ENCODE measurements at regions not wholly inside any gene's neighbourhood (a gene's known extent, or its start where the extent isn't known, plus 50 kb on each side); places are given as distances from the start of the nearest gene placed in this dataset.

DNA sequence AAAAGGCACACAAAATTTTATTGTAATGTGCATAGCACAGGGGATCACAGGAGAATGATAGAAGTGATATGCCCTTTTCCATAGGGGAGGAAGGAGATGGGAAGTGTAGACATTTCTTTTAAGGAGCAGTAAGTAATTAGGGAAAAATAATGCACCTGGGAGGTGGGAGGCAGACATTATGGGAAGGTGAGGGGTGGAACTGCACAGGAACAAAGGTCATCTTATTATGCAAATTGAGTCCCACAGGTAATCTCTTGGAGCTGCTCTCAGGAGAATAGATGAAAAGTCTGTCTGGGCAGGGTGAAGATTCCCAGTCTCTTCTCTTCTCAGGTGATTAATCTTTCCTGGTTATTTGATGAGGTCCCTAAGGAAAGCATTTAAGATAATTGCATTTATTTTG is 331.5 kb downstream of the ENC1 start:
- no peak for DNase-seq

DNA sequence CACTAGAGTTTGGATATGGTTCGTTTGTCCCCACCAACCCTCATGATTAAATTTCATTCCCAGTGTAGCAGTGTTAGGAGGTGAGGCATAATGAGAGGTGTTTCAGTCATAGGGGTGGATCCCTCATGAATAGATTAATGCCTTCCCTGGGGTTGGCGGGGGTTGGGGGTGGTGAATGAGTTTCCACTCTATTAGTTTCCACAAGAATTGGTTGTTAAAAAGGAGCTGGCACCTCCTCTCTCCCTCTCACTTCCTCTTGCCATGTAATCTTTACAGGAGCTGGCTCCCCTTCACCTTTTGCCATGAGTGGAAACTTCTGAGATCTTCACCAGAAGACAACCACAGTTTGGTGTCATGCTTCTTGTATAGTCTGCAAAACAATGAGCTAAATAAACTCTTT is 333.7 kb downstream of the ENC1 start:
- no peak for DNase-seq

DNA sequence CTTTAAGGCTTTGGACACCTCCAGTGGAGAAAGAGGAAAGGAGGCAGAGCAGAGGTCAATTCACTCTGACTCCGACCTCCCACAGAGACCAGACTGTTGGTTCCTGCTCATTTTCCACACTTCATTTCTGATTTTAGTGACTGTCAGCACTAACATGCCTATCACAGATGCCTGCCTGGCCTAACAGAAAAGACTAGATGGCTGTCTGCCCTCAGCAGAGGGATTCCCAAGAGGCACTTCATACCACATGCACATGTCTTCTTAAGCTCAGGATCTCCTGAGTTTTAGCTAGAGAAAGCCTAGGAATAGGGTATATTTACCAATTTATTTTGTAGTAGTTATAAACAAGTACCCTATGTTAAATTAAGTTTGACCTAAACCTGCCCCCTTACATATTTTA is 336.0 kb downstream of the ENC1 start:
- no peak for DNase-seq

DNA sequence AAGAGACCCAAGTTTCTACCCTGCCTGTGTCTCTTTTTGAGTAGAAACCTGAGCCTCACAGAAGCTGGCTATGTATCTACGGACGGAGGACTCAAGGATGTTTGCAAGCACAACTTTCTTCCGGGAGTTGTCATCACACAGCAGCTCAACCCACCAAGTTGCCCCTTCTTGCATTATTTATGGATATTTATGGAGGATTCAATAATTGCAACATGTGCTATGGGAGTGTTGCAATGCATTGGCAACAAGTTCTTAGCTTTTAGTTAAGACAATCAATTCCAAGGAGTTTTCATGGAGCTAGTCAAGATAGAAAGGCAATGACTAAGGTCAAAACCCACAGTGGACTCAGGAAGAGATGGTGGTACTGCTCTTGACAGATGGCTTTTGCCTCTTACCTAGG is 336.9 kb downstream of the ENC1 start:
- no peak for DNase-seq

DNA sequence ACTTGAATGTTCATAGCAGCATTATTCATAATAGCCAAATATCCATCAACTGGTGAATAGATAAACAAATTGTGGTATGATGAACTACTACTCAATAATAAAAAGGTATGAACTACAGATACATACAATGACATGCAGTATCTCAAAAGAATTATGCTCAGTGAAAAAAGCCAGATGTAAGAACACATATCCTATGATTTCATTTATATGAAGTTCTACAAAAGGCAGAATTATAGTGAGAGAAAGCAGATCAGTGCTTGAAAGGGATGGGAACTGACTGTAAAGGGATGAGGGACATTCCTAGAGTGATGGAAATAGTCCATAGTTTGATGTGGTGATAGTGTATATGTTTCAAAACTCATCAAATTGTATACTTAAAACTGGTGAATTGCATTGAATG is 339.0 kb downstream of the ENC1 start:
- DNase-seq: no peak

DNA sequence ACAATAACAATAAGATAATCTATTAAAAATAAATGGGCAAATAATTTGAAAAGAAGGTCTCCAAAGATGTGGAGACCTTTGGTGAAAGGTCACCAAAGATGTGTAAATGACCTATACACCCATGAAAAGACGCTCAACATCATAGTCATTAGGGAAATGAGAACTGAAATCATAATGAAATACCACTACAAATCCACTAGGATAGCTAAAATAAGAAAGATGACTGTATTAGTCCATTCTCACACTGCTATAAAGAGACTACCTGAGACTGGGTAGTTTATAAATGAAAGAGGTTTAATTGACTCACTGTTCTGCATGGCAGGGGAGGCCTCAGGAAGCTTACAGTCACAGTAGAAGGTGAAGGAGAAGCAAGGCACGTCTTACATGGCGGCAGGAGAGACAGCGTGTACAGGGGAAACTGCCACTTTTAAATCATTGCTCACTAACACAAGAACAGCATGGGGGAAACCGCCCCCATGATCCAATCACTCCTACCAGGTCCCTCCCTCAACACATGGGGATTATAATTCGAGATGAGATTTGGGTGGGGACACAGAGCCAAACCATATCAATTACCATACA is 339.6 kb downstream of the ENC1 start:
- DNase-seq: no peak

DNA sequence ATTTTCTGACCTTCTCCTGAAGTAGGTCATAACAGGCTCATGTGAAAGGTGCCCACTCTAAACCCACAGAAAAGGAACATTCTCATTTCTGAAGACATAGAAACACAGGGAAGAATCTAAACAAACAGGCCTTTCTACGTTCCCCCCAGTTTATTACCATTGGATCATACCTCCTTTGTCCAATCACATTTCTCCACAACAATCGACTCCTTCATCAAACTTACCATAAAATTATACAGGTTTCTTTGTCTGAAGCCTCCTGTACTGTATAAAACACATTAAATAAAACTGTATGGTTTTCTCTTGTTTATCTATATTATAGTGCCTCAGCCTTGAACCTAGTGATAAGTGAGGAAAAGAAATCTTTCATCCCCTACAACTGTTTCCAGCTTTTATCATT is 340.7 kb downstream of the ENC1 start:
- DNase-seq: no peak

DNA sequence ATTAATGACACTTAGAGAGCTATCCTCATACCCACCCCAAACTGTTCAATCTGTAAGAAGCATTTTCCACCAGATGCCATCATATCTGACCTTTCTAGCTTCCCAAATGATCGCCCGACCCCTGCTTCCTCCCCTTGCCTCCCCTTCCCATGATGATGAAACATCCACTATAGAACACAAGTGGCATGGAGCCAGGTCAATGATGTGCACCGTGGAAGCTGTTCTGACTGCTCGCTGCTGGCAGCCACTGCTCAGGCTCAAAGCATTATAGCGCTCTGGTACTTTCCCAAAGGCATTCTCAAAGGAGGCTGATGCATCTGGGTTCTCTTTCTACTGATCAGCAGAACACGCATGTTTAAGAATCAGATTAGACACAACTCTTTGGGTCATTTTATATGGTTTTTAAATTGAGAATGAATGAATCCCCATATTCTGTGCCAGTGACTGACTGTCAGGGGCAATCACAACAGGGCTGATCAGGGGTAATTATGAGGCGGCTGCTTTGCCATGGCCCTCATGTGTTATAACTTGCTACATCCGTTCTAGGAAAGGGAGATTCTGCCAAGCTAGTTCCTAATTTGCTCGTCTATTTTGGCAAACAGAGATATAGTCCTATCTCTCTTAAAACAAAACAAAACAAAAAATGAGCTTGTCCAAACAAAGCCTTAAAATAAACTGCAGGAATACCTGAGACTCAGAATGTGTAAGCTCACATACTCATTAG is 343.7 kb downstream of the ENC1 start:
- DNase-seq: no peak

DNA sequence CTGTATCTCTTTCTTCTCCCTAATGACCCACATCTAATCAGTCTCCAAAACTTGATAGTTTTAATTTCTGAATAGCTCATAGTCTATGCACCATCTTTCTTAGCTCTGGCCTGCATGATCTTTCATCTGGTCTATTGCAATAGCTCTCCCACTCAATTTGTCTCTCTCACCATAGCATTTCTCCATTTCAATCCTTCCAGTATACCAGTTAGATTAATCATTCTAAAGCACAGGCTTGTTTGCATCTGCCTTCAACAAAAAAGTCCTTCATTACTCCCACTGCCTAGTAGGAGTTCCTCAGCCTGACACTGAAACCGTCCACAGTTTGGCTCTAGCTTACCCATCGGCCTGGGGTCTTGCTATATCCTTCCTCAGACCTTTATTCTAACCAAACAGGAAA is 344.9 kb downstream of the ENC1 start:
- no peak for DNase-seq

DNA sequence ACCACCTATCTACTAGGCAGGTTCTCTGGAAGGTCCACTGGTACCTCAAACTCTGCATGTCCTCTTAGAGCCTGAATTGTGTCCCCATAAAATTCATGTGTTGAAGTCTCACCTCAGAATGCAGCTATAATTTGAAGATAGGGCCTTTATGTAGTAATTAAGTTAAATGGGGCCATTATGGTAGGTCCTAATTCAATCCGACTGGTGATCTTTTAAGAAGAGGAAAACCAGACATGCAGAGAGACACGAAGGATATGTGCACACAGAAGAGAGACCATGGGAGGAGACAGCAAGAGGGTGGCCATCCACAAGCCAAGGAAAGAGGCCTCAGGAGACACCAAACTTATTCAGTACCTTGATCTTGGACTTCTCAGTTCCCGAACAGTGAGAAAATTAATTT is 345.4 kb downstream of the ENC1 start:
- DNase-seq: no peak

DNA sequence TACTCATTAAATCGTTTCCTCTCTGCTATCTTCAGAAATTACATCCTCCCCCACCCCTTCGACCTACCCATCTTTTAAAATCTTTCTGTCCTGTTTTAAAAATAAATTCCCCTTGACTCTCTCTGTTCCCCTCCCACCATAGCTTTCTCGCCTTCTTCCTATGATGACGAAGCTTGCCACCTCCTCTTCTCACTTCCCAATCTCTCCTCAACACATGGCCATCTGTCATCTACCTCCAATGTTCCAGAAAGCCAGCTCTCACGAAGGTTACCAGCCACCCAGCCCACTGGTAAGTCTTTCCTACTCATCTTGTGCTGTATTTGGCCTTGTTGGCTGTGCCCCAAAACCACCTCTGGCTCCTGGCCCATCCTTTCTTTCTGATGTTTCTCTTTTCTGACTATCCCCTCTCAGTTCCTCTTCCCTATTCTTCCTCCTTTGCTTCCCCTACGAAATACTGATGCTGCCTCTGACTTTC is 346.3 kb downstream of the ENC1 start:
- DNase-seq: no peak

DNA sequence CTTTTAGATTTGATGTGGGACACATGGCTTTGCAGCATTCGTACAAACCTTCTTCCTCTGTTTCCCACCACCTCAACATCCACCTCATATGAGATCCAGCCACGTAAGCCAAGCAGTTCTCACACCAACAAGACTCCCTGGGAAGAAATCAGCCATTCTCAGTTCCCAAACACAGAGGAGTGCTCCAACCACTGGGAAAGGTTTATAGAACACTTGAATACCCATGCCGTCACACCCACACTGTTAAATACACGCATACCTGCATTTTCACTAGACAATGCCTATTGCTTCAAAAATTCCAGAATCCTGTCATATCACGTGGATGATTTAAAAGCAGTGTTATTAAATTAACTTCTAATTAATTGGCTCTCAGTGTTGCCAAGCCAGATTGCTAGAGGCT is 347.3 kb downstream of the ENC1 start:
- DNase-seq: no peak

DNA sequence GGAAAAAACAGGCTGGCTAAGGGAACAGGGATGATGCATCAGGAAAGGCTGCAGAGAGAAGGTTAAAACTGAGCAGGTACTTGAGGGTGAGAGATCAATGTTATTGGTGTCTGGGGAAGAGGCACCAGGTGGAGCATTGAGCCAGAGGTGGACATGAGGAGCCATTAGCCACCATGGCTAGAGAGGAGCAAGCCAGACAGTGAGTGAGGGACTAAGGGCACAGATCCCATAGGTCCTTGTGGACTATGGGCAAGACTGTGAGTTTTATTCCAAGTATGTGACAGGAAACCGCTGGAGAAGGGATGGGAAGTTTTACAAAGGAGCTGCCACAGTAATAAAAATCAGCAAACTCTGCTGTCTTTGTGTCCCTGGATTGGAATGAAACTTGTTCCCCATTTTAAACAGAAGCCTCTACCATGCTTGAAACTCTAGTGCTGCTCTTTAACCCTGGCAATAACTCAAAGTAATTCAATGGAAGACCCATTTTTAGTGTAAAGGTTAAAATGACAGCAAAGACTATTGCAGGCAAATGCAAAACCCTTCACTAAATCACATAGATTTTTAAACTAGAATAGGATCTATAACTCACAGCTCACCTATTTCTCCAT is 349.8 kb downstream of the ENC1 start:
- DNase-seq: no peak

DNA sequence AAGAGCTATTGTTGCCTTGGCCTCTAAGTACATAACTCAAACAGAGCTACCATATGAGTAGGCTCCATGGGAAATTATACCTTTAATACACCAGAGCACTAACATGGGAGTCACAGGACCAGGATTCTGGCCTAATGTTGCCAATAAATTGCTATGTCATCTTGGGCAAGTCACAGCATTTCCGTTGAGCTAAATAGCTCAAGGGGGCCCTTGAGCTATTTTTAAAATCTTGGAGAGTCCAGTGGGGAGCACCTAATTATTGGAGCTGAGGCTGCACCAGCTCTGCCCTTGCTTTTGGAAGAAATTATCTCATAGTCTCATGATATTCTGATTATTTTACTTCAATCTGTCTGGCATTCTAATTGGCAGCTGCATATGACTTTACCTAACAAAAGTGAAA is 350.8 kb downstream of the ENC1 start:
- no peak for DNase-seq

DNA sequence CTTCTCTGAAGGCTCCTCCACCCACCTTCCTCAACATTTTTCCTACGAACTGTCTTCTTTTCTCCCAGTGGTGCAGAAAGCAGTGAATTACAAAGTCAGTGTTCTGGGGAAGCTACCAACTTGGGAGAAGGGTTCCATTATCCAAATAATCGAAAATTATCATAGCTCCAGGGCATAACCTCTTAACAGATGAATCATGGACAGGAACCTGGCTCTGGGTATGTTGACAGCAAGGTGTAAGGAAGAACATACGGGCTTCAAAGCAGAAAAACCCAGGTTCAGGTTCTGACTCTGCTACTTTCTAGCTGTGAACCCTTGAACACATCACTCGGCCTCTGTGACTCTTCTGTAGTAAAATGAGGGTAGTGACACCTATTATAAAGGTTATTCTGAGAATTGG is 351.3 kb downstream of the ENC1 start:
- DNase-seq: no peak

DNA sequence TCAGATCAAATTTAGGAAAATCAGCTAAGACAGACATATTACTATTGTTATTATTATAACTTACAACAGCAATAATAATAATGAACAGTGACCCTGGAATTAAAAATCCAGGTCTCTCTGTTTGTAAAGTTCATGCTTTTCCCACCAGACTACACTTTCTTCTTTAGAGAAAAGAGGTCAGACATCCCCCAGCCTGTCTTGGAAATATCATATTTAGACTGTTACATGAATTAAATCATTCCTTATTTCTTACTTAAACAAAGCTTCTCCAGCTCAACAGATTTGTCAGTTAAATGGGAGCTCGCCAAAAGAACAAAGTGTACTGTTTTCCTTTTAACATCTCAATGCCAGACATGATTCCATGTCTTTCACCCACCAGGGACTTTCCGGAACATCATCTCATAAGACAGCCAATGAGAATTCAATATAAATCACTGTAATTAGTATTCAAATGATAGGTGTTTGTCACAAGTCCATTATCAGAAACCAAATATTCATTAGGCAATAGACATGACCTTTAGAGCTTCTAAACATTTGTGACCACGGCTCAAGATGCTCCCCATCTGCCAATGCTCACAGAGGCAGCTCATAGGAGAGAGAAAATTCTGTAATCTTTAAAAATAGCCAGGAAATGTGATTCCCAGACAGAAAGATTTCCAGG is 351.9 kb downstream of the ENC1 start:
- DNase-seq: no peak

DNA sequence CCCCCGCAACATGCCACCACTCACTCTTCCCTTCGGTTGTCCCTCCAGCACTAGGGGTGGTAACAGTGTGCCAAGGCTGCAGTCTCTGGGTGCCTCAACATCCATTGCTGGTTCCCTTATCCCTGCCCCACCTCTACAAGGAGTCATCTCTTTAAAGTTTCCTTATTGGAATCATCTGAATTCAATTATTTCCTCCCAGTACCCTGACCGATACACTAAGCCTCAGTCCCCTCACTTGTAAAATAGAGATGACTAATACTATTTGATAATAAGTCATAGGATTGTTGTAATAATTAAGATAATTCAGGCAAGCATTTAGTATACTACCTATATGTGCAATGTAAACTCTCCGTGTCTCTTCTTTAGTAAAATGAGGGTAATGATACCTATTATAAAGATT is 352.5 kb downstream of the ENC1 start:
- no peak for DNase-seq

DNA sequence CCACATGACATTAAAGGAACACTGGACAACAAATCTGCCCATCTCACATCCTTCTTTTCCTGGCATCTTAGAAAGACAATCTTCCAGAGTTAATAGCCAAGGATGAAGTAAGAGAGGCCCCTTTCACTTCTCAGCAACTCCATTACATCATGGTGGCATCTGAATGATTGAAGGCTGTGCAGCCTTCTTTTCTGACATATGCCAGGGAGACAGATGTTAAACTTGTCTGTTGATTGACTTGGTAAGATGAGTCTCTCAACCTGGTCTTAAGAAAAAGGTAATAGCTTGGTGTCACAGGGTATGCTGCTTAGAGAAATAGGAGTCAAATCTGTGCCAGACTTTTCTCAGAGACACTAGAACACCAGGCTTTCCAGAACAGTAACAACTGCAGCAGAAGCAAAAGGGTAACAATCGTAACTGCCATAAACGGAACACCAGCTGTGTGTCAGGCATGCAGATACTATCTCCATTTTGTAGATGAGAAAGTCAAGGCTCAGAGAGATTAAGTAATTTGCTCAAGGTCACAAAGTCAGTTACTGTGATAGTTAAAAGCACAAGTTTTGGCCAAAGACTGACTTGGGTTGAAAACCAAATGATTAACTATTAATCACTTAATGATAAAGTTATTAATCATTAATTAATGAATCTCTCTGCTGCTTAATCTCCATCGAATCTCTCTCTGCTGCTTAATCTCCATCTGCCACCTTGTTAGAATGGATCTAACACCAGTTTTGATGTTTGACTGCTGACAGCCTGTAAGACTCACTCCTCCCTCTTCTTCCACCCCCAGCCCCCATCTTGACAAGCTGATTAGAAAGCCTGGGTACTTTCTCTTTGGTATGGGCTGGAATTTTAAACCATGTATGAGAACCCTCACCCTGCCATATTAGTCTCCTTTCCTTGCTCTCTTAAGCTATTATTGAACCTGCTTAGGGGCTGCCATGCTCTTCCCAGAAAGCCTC is 353.5 kb downstream of the ENC1 start:
- no peak for DNase-seq

DNA sequence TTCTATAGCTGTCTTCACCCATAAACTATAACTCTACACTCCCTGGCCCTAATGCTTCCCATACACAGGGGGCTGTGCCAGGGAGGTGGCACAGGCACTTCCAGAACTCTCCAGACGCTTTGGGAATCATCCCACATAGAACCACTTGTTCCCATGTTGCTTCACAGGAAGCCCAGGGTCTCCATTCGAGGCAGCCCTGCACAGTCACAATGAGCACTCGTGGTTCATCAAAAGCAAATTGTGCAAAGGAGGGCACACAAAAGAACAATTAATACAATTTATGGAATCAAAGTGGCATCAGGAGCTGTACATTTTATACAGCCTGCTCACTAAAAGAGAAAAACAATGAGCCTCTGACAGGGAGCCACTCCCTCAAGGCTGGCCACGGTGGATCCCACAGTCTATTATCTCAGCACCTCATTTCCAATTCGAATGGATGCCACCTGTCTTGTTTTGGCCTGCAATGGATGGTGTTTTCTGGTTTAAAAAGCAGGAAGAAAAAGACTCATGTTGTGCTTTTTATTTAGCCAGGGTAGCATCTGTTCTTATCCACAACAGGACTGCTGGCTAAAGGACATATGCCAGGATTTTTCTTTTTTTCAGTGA is 354.8 kb downstream of the ENC1 start:
- DNase-seq: no peak

DNA sequence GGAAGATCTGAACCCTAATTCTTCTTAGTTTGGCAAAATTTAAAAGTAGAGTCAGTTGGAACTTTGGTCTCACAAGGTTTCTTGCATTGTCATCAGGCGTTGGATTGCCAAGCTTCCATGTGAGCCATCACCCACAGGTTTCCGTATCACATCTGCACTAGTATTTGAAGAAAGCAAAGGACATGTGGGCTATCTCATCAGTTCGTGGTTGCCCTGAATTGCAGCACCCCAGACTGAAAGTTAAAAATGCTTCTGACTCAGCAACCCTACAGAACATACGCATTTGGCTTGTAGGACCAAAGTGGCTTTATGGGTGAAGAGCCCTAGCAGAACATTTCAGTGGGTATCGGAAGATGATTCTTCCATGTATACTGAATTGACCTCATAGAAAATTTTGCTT is 358.0 kb downstream of the ENC1 start:
- DNase-seq: no peak

DNA sequence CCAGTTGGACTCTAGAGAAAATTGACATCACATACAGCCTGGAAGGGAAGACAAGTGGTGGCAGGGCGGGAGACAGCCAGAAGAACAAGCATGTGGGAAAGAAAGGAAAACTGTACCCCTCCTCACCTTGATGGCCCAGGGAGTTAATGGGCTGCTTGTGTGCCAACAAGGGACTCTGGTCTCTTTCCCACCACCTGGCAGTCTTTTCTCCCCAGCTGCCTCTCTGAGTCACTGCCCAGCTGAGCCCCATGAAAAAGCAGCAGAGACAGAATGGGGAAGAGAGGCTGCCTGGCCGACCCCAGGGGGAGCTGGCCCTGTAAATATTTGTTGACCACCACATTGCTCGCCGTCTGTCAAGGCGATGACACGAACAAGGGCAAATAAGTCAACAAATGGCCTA is 359.4 kb downstream of the ENC1 start:
- no peak for DNase-seq

DNA sequence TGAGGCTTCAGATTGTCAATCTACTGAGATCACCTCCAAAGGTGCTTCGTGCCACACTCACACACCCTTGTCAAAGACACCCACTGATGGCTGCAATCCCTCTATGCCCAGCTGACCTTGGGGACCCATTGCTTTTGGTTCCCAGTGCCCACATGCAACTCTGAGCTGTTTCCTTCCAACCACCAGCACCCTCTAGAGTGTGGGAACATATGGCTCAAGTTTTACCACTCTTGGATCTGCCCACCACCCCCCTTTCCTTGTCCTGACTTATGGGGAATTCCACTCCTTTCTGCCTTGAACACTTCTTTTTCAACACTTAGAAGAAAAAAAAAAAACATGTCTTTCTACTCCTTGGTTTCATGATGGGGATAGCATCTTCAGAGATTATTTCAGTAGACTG is 360.2 kb downstream of the ENC1 start:
- DNase-seq: no peak

DNA sequence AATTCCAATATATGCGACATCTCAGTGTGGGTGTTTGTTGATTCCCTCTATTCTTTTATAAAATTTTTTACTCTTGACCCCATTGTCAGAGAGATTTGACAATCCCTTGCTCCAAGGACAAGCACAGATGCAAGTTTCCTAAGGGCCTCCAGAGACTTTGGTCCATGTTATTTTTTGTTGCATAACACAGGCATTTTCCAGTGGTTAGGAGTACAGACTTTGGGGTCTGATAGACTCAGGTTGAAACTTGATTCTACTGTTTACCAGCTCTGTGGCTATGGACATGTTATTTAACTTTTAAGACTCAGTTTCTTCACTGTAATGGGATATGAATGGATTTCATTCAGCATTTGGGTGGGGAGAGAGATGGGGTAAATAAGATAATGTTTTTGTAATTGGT is 361.3 kb downstream of the ENC1 start:
- no peak for DNase-seq

Data from amniotic stem cell (primary cell).